ENCODE measurements at regions not wholly inside any gene's neighbourhood (a gene's known extent, or its start where the extent isn't known, plus 50 kb on each side); places are given as distances from the start of the nearest gene placed in this dataset.
"Not testable (repeated sequence)": the region's sequence is repeated elsewhere in the genome, so short reads cannot be mapped to it uniquely, and the experiment has no call there.

DNA sequence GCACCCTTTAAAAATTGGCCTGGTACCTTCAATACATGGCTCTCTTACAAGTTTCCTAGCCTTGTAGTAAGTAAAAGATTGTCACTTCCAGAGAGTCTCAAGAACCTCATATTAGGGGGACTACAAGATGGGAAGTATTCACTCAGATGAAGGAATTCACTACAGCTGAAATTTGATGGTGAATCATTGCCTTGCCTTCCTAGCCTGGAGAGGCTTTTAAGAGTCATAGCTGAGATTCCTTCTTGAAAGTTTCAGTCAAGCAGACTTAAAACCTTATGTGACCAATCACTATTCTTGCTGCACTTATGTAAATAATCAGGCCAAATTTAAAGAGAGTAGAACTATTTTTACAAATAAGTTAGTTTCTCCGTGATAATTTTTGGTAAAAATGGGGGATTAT, 451.6 kb downstream of the TRHDE start:
- DNase-seq (ENCODE audit: low spot score) = no peak

DNA sequence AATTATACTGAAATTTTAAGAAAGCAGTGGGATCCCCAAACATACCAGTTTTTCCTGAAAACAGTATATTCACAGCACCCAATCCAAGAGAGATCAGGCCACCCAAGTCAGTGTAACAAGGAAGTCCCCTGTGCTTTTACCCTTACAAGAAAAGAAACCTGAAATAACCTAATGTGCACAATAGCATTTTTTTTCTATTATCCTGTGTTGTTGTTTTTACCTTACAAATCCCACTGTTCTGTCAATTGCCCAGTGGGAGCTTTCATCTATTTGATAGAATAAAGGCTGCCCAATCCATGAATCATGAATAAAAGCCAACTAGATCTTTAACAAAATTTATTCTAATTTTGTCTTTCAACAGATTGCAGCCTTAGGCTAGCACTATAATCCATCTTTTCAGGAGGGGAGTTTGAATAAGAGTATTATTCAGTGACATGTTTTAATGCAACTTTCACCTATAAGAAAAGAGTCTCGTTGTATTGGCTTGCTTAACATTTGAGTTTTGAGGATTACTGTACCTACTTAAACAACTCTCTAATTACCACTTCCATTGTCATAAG, 457.4 kb downstream of the TRHDE start:
- DNase-seq (ENCODE audit: low spot score) = no peak

DNA sequence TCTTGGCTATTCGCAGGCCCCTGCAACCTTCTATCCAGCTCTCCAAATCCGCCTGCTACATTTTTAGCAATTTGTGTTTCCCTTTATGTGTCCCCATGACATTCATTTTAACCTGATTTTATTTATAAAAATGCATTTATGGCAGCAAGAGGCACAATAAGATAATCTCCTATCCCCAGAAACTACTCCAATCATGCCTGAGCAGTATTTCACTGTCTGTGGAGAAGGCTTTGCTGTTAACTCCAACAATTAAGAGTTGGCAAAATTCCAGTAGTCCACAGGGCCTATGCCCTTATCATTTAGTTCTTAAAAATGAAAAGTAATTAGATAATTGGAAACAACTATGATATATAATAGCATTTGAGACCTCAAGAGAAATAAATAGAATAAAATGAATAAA, 462.4 kb downstream of the TRHDE start:
- no peak for DNase-seq (ENCODE audit: low spot score)

DNA sequence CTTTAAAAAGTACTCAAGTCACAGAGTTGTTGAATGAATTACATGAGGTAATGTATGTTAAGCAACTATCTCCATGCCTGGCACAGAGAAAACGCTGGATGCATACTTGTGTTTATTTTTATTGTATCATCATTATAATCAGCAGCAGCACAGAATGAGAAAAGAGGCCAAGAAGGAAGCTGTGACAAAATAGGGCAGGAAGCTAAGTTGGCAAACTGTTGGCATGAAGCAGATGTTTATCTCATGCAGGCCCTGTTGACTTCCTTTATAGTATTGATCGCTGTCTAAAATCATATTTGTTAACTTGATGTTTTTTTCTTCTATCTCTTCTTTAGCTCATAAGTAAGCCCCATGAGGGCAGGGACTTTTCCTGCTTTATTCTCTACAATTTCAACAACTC, 466.6 kb downstream of the TRHDE start:
- DNase-seq (ENCODE audit: low spot score) = no peak

DNA sequence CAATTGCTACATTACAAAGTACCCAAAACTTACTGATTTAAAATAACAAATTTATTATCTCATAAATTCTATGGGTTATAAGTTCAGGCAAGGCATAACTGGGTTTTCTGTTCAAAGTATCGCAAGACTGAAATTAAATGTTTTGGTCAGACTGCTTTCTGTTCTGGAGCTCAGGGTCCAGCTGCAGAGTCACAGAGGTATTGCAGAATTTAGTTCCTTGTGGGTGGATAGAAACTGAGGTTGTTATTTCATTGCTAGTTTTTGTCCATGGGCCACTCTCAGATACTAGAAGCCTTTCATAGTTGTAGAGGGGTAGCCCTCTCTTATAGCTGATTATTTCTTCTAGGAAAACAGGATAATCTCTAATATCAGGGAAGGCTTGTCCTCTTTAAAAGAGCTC, 467.9 kb downstream of the TRHDE start:
- DNase-seq (ENCODE audit: low spot score) = no peak

DNA sequence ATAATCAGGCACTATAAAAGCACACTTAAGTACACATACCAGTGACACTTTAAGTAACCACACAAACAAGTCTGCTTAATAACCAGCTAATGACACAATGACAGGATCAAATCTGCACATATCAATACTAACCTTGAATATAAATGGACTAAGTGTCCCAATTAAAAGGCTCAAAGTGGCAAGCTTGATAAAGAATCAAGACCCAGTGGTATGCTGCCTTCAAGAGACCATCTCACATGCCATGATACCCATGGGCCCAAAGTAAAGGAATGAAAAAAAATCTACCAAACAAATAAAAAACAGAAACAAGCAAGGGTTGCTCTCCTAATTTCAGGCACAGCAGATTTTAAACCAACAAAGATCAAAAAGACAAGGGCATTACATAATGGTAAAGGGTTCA, 470.4 kb downstream of the TRHDE start:
- no peak for DNase-seq (ENCODE audit: low spot score)

DNA sequence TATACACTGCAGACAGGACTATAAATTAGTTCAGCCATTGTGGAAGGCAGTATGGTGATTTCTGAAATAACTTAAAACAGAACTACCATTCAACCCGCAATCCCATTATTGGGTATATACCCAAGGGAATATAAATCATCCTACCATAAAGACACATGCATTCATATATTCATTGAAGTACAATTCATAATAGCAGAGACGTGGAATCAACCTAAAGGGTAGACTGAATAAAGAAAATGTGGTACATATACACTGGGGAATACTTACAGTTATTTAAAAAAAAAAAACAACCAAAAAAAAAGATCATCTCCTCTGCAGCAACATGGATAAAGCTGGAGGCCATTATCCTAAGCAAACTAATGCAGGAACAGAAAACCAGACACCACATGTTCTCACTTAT, 473.9 kb downstream of the TRHDE start:
- no peak for DNase-seq (ENCODE audit: low spot score)

DNA sequence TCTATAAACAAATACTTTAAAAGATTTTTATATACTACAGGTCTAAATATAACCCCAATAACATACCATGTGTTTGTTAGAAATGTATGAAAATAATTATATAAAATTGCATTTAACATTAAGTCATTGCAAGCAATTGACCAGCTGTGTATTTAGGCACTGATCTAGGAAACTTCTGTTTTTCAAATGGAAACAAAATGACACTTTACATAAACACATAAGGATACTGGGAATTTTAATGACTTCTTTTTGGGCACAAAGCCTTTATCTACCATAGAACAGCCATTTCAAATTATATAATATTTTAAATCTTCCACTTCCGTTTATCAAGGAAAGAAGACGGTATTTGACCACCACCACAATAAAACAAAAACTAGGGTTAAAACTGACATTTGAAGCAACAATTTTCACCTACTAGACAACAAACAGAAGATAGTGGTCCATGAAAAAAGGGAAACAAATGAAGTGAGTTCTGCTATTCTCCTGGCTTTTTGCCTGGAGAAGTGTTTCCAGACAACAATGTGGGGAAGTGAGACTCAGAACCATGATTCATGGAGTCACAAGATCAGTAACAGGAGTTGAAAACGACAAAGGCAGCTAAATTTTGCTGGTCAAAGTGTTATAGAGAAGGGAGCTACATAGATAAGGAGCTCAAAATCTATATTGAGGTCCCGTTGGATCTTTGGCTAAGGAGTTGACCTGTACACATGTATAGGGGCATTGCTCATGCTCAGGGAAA, 475.1 kb downstream of the TRHDE start:
- no peak for DNase-seq (ENCODE audit: low spot score)

DNA sequence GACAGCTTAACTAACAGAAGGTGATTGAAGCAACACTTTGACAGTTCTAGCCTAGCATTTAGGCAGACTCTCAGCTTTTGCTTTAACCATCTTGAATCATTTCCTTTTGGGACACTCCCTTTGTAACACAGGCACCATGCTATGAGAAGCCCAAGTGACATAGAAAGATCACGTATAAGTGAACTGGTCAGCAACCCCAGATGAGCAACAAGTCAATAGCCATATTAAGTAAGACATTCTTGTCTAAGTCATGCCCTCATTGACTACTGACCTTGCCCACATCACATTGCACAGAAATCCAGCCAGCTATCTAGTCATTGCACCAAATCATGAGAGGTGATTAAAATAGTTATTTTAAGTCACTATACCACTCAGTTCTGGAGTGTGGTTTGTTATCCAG, 476.8 kb downstream of the TRHDE start:
- no peak for DNase-seq (ENCODE audit: low spot score)

DNA sequence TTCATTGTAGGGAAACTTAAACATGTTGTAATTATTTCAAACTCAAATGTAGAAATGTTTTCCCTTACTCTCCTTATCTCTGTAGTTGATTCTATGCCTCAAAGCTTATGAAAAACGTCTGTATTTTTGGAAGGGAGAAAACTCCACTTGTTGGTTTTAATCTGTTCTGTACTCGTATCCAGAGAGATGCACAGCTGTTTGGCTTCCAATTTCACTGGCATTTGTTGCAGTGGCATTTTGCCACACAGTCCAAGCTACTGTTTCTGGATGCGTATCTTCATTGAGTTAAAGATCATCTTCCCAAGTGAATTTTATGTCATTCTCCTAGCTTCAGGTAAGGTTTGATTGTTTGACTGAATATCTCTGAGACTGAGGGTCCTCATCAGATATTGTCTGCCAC, 481.4 kb downstream of the TRHDE start:
- no peak for DNase-seq (ENCODE audit: low spot score)

DNA sequence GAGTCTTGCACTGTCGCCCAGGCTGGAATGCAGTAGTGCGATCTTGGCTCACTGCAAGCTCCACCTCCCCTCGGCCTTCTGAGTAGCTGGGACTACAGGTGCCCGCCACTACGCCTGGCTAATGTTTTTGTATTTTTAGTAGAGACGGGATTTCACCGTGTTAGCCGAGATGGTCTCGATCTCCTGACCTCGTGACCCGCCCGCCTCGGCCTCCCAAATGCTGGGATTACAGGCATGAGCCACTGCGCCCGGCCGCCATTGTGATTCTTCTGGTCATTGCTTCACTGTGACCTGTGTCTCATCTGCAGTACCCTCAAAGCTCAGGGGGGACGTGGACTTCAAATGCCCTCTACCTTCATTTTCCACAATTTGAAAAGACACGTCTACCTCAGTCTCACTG, 481.9 kb downstream of the TRHDE start:
- not testable (repeated sequence) for DNase-seq (ENCODE audit: low spot score)

DNA sequence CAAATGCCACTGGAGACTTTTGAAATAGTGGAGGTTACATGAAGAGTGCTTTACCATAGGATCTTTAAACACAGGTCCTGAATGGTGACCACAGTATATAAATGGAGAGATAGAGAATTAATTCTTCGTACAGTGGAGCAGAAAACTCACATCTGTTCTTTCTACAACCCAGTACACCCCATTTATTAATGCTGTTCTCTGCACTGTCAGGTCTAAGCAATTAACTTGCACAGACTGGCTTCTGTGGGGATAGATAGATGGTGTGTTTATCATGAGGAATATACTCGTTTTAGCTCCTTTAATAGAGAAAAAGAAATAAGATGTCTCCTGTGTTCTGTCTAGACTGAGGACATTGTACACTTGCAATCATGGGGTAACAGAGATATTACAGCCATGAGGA, 494.3 kb downstream of the TRHDE start:
- DNase-seq (ENCODE audit: low spot score) = no peak

DNA sequence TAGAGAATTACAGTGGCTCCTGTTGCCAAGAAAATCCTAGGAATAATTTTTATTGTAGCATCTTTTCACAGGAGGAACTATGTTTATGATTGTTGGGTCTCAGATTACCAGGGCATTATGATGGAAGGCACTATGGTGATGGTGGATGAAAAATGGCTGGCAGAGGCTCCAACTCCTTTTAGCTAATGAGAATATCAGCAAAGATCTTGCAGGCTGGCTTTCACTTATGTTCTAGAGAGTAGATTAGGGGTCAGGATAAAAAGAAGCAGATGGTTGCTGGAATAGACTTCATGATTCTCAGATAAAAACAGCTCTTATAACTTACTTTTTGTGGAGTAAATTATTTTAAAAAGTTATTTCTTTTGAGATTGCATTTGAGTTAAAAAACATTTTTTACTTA, 501.9 kb downstream of the TRHDE start:
- no peak for DNase-seq (ENCODE audit: low spot score)

DNA sequence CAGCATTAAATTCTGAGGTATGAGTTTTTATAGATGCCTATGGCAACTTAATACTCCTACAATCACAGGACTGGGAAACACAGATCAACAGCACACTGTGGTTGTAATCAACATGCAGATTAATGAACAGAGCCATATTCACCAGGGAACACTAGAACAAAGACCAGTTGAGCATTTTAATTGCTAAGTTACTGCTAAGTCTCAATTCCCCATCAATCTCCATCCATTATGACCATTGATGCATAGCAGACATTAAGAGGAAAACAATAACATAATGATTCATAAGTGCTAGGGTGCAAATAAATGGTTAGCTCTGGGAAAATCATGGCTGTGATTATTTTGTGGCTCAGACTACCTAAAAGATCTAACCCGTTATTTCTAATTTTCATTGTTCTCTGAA, 505.6 kb downstream of the TRHDE start:
- DNase-seq (ENCODE audit: low spot score) = no peak

DNA sequence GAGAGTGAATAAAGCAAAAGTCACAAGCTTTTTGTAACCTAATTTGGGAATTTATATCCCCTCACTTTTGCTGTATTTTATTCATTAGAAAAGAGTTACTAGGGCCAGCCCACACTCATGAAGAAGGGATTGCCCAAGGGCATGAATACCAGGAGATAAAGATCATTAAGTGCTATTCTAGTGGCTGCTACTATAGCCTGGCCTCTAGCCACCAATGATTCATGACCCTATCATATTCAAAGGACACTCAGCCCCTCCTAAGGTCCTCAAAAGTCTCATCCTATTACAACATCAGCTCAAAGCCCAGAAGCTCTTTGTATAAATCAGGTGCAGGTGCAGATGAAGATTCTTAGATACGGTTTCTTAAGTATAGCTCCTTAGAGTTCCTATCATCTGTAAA, 518.1 kb downstream of the TRHDE start:
- no peak for DNase-seq (ENCODE audit: low spot score)

DNA sequence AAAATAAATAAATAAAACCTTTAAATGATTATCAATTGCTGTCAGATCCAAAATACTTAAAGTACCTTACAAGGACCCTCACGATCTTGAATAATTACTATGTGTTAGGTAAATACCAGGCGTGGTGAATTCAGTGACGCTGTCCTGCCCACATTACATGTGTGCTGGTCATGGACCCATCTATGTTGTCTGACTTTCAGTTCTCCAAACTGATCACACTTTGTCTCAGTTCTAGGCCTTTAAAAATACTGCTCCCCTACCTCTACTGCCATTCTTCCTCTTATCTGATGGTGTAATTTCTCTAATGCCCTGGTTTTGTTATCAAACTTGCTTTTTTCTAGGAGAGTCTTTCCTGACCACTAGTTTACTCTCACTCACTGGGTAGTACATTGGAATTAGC, 520.7 kb downstream of the TRHDE start:
- DNase-seq (ENCODE audit: low spot score) = no peak

DNA sequence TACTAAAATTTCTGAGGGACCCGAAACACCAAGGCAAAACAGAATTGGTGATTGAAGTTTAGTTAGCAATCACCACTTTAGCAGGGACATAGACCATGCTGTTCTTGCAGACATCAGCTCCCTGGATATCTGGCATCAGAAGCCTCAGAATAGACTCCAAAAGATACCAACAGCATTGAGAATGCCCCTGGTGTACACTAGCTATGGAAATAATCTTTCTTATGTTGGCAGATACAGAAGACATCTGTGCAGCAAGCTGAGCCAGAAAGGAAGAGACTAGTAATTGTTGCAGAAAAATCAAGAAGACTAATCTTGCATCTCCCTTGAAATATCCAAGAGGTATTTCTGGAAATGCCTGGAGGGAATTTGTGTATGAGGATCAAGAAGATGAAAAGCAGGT, 521.6 kb downstream of the TRHDE start:
- no peak for DNase-seq (ENCODE audit: low spot score)

DNA sequence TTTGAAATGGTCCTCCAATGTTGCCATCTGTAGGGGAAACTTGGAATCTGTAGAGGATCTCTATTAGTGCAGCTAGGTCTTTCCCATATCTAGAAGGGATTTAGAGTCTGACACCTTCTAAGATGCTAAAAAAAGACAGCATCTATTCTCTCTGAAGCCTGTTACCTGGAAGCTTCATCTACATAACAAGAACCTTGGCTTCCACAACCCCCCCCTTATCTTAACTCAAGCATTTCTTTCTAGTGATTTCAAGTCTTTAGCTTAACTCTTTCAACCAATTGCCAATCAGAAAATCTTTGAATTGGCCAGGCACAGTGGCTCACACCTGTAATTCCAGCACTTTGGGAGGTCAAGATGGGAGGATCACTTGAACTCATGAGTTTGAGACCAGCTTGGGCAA, 543.3 kb downstream of the TRHDE start:
- no peak for DNase-seq (ENCODE audit: low spot score)

DNA sequence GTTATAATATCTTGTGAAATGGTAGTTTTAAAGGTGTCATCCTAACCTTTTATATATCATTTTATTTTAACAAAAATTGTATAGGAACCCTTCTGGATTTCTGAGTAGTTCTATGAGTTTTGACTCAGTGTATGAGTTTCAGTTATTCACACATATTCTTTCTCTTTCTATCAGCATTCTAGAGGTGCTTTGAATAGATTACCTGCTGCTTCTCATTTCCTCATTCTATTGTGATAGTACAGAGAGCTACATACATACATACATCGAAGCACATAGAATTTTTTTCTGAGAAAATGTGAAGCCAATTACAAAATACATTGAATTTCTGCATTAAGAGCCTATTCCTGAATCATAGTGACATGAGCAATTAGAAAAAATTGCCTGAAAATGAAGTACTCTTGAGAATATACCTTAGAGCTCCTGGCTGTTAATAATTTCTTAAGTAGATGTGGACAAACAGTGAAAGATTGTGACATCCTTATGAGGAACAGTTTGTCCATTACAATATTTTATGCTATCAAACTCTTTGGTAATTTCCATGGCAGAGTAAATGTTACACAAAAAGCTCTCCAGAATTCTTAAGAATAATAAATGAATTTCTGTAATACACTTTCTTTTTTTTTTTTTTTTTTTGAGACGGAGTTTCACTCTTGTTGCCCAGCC, 556.6 kb downstream of the TRHDE start:
- no peak for DNase-seq (ENCODE audit: low spot score)

DNA sequence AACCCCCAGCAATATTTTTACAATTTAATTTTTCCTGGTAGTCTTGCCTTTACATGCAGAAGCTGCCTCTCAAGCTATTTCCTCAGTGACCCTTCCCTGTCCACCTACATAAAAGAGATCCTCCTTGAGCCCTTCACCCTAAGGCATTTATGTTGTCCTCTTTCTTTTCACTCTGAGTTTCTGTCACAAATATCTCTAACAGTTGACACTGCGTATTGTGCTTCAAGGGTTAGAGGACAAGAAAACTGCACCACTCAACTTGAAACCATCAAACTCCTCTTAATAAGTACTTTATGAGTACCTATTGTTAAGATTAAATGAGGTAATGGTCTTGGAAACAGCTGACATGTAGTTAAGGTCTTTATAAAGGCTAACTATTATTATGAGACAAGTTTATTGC, 557.7 kb downstream of the TRHDE start:
- no peak for DNase-seq (ENCODE audit: low spot score)

DNA sequence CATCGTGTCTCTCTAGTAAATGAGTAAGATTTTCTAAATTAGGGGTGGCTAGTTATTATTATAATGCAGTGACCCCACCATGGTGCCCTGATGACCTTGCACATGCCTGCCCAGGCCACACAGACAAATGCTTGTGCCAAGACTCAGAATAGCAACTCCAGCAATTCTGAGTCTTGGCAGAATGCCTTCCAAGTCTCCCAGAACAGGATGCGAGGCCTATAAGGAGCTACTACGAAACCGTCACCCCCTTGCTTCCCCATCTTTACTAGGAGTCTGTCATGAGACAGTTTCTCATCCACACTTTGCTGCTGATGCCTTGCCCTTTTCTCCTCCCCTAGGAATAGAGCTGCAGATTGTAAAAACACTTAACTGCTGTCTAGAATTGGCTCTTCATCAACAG, 559.9 kb downstream of the TRHDE start:
- no peak for DNase-seq (ENCODE audit: low spot score)

DNA sequence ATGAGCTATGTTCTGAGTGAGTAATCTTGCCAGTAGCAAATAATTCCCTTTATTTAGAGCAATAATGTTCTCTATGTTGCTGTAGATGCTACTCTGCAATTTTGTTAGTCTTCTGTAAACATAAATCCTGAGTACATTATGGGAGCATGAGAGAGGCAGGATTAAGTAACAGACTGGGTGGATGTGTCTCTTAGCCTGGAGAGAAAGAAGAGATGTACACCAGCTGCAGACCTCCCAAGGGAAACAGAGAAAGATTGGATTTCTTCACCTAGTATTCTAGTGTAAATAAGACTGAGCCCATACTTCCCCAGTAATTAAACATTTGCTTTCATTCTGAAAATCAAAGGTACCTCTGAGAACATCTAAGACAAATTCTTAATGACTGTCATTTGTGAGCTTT, 564.0 kb downstream of the TRHDE start:
- DNase-seq (ENCODE audit: low spot score) = no peak

DNA sequence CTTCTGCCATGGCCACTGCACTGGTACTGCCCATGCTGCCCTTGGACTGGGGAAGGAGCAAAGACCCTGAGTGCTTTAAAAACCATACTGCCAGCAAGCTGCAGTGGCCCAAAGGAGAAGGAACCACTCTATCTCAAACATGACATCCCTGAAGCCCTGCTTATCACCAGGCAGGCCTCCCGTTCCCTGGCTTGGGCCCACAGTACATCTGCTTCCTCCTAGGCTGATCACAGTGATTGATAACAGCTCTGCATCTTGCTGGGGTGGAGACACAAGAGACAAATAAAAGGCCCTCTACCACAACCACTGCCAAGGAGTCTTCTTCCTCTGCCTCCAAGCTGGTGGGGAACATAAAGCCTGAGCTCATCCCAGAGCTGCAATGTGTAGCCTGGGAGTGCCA, 567.5 kb downstream of the TRHDE start:
- DNase-seq (ENCODE audit: low spot score) = no peak

DNA sequence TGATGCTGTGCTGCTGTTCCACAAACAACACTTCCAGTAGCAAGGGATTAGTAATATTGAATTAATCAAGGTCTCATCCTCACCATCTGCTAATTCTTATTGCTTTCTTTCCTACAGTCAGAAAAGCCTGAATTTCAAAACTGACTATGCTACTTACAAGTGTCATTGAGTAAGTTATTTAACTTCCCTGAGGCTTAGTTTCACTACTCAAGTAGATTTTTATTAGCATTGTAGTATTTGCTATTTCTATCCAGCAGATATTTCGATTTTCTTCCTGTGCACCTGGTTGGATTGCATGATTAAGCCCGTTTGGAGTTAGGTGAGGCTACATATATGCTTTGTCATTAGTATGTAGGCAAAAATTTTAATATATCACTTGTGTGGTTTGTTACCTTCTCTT, 591.5 kb downstream of the TRHDE start:
- no peak for DNase-seq (ENCODE audit: low spot score)

All from hepatic stellate cell (primary cell).